Mesendoderm (in vitro differentiated cells): ENCODE measurements at regions not wholly inside any gene's neighbourhood (a gene's known extent, or its start where the extent isn't known, plus 50 kb on each side); places are given as distances from the start of the nearest gene placed in this dataset.
A peak's percentile ranks its signal among the peaks of the same experiment; 100 is the strongest.

Source experiments
- DNase-seq: peaks from one replicate; pipeline ENCODE4 v3.0.0; 2013
- H2AK5ac ChIP-seq: 2 replicates; pipeline ENCODE4 v1.6.1; 2013; ENCODE audit warnings: low read length, inconsistent platforms
- H2BK120ac ChIP-seq: 2 replicates; pipeline ENCODE4 v1.6.1; 2013; ENCODE audit warnings: low read depth, mild to moderate bottlenecking, low read length, moderate library complexity, mixed read lengths
- H2BK15ac ChIP-seq: replicated peaks from 2 replicates; pipeline ENCODE4 v1.6.1; 2013; ENCODE audit warnings: low read depth, mild to moderate bottlenecking, moderate library complexity
- H2BK5ac ChIP-seq: 2 replicates; pipeline ENCODE4 v1.6.1; 2013; ENCODE audit warnings: low read length, inconsistent platforms
- H3K18ac ChIP-seq: 2 replicates; pipeline ENCODE4 v1.6.1; 2013; ENCODE audit warnings: mild to moderate bottlenecking, low read length, mixed read lengths
- H3K23ac ChIP-seq: one replicate; pipeline ENCODE4 v1.6.1; 2013; ENCODE audit warnings: low read length
- H3K27ac ChIP-seq: 2 replicates; pipeline ENCODE4 v1.5.1; 2013; ENCODE audit warnings: low read depth, mild to moderate bottlenecking, inconsistent platforms, low read length, moderate library complexity
- H3K27me3 ChIP-seq: 2 replicates; pipeline ENCODE4 v1.6.1; 2013; ENCODE audit warnings: low read length, control low read depth, mild to moderate bottlenecking, inconsistent platforms; ENCODE audit not compliant: insufficient read depth, poor library complexity
- H3K36me3 ChIP-seq: 2 replicates; pipeline ENCODE4 v1.6.1; 2013; ENCODE audit warnings: low read length, inconsistent platforms; ENCODE audit not compliant: control insufficient read depth, insufficient read depth
- H3K4ac ChIP-seq: one replicate; pipeline ENCODE4 v1.6.1; 2013; ENCODE audit warnings: low read depth, mild to moderate bottlenecking, low read length, moderate library complexity
- H3K4me1 ChIP-seq: 2 replicates; pipeline ENCODE4 v1.6.1; 2013; ENCODE audit warnings: low read depth, low read length, inconsistent platforms; ENCODE audit not compliant: control insufficient read depth
- H3K4me2 ChIP-seq: 2 replicates; pipeline ENCODE4 v1.6.1; 2013; ENCODE audit warnings: low read length
- H3K4me3 ChIP-seq: 2 replicates; pipeline ENCODE4 v1.5.1; 2013; ENCODE audit warnings: mild to moderate bottlenecking, low read length
- H3K56ac ChIP-seq: one replicate; pipeline ENCODE4 v1.6.1; 2013; ENCODE audit warnings: low read length
- H3K79me1 ChIP-seq: 2 replicates; pipeline ENCODE4 v1.6.1; 2013; ENCODE audit warnings: low read length, inconsistent platforms
- H3K79me2 ChIP-seq: 2 replicates; pipeline ENCODE4 v1.6.1; 2013; ENCODE audit warnings: mild to moderate bottlenecking, low read length; ENCODE audit not compliant: control insufficient read depth, insufficient read depth
- H3K9ac ChIP-seq: 2 replicates; pipeline ENCODE4 v1.6.1; 2013; ENCODE audit warnings: low read length, inconsistent platforms
- H4K5ac ChIP-seq: one replicate; pipeline ENCODE4 v1.6.1; 2013; ENCODE audit warnings: low read length
- H4K8ac ChIP-seq: one replicate; pipeline ENCODE4 v1.6.1; 2013; ENCODE audit warnings: low read depth, mild to moderate bottlenecking, control low read depth, low read length, moderate library complexity
- WGBS: extraction: QIAGEN DNeasy Blood & Tissue Kit; methylation state at CpG from one replicate; pipeline ENCODE4 v1.1.7; 2013; ENCODE audit warnings: low lambda C conversion rate, missing lambda C conversion rate; ENCODE audit not compliant: insufficient coverage; ENCODE audit errors: extremely low coverage; 5-methylcytosine and 5-hydroxymethylcytosine counted together

- no peak overlapping the region for H2BK120ac ChIP-seq
- peaks cover 6% of the 10 kb centered on the region for H3K4me1 ChIP-seq
- no peak overlapping the region for H2BK5ac ChIP-seq
- no CpG with 5 or more reads among the region's 5 CpGs for WGBS
- H4K8ac ChIP-seq = no peak overlapping the region
- no peak overlapping the region for H3K9ac ChIP-seq
- H3K36me3 ChIP-seq = no peaks in the 10 kb centered on the region
- H3K4me2 ChIP-seq = no peak overlapping the region
- H3K56ac ChIP-seq = no peak overlapping the region
- H3K27me3 ChIP-seq = no peaks in the 10 kb centered on the region
- H3K79me2 ChIP-seq = no peaks in the 10 kb centered on the region
- no peak overlapping the region for H3K27ac ChIP-seq
- H3K4me3 ChIP-seq = no peak overlapping the region
- H3K18ac ChIP-seq = no peak overlapping the region
- no peak overlapping the region for H2AK5ac ChIP-seq
- H3K4ac ChIP-seq = no peak overlapping the region
- no peaks in the 10 kb centered on the region for H3K79me1 ChIP-seq
- no peak overlapping the region for H3K23ac ChIP-seq
- H2BK15ac ChIP-seq = no peak overlapping the region
- no peak overlapping the region for H4K5ac ChIP-seq
- peak; percentile 73 for DNase-seq
Measured at GRCh38 chr15:47333734-47334133, 383.6 kb upstream of the SEMA6D start.

DNA sequence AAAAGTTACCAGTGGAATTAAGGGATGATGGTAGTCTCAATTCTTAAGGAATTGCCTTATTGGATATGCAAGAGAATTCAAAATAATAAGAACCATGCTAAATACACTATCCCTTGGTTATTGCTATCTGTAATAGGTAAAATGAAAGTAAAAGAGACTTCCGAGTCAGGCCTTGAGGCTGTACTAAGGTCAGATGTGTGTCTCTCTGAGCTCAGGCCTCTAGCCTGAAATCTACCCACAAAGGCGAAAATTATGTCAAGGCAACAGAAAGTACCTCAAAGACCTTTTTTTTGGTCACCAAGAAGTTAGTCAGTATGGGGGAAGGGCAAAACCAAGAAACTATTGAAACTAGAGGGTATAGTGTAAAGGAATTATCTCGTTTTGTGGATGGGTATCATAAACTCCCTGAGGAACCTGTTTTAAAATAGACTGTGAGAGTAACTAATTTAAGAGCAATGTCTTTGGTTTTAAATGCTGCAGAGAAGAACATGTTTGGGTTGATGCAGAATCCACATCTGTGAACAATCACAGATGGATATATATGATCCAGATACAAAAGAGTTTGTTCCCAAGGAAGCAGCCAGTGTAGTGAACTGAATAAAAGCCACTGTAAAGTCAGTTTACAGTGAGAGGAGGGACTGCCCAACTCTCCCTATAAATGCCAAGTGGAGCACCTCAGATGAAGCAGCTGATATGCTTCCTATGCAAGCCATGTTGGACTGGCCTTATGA is 382.3 kb upstream of the SEMA6D start:
- H3K9ac ChIP-seq = no peak overlapping the region
- no peak overlapping the region for H3K4me2 ChIP-seq
- no peak overlapping the region for H4K5ac ChIP-seq
- H3K27ac ChIP-seq = no peak overlapping the region
- no peak overlapping the region for H2AK5ac ChIP-seq
- no peak overlapping the region for H4K8ac ChIP-seq
- H3K79me2 ChIP-seq = no peaks in the 10 kb centered on the region
- H3K56ac ChIP-seq = no peak overlapping the region
- H3K4ac ChIP-seq = no peak overlapping the region
- no CpG with 5 or more reads among the region's 3 CpGs for WGBS
- no peak overlapping the region for H2BK5ac ChIP-seq
- H3K23ac ChIP-seq = no peak overlapping the region
- H3K79me1 ChIP-seq = no peaks in the 10 kb centered on the region
- no peak overlapping the region for H3K4me3 ChIP-seq
- no peak overlapping the region for H2BK15ac ChIP-seq
- no peak overlapping the region for H3K18ac ChIP-seq
- H3K27me3 ChIP-seq = no peaks in the 10 kb centered on the region
- DNase-seq = no peak
- H3K36me3 ChIP-seq = no peaks in the 10 kb centered on the region
- H2BK120ac ChIP-seq = no peak overlapping the region
- H3K4me1 ChIP-seq = peaks cover 6% of the 10 kb centered on the region

GRCh38 chr15:47337106-47337505 is 380.2 kb upstream of the SEMA6D start:
- H3K4ac ChIP-seq = no peak overlapping the region
- no peaks in the 10 kb centered on the region for H3K79me1 ChIP-seq
- WGBS = no CpG with 5 or more reads among the region's 2 CpGs
- no peak overlapping the region for H2BK15ac ChIP-seq
- no peak overlapping the region for H4K8ac ChIP-seq
- H3K27me3 ChIP-seq = no peaks in the 10 kb centered on the region
- H2AK5ac ChIP-seq = no peak overlapping the region
- H3K56ac ChIP-seq = no peak overlapping the region
- no peak overlapping the region for H2BK120ac ChIP-seq
- H3K4me1 ChIP-seq = peaks cover 4% of the 10 kb centered on the region
- H4K5ac ChIP-seq = no peak overlapping the region
- no peak for DNase-seq
- H3K36me3 ChIP-seq = no peaks in the 10 kb centered on the region
- no peak overlapping the region for H3K18ac ChIP-seq
- no peak overlapping the region for H3K23ac ChIP-seq
- H3K27ac ChIP-seq = no peak overlapping the region
- no peak overlapping the region for H2BK5ac ChIP-seq
- H3K79me2 ChIP-seq = no peaks in the 10 kb centered on the region
- H3K4me3 ChIP-seq = no peak overlapping the region
- no peak overlapping the region for H3K4me2 ChIP-seq
- no peak overlapping the region for H3K9ac ChIP-seq

GRCh38 chr15:47337836-47338235 is 379.5 kb upstream of the SEMA6D start:
- WGBS = 100% methylated on average over 1 of the region's 4 CpGs
- Histone ChIP-seq H4K8ac (no peak overlapping the region), H3K4me1 (no peaks in the 10 kb centered on the region), H3K56ac (no peak overlapping the region), H2AK5ac (no peak overlapping the region), H3K36me3 (no peaks in the 10 kb centered on the region), H3K27me3 (no peaks in the 10 kb centered on the region), H3K79me2 (no peaks in the 10 kb centered on the region), H2BK15ac (no peak overlapping the region), H2BK120ac (no peak overlapping the region), H4K5ac (no peak overlapping the region), H3K18ac (no peak overlapping the region), H3K4me3 (no peak overlapping the region), H3K79me1 (no peaks in the 10 kb centered on the region), H3K27ac (no peak overlapping the region), H3K4ac (no peak overlapping the region), H3K23ac (no peak overlapping the region), H3K4me2 (no peak overlapping the region), H2BK5ac (no peak overlapping the region), H3K9ac (no peak overlapping the region)
- DNase-seq = no peak

DNA sequence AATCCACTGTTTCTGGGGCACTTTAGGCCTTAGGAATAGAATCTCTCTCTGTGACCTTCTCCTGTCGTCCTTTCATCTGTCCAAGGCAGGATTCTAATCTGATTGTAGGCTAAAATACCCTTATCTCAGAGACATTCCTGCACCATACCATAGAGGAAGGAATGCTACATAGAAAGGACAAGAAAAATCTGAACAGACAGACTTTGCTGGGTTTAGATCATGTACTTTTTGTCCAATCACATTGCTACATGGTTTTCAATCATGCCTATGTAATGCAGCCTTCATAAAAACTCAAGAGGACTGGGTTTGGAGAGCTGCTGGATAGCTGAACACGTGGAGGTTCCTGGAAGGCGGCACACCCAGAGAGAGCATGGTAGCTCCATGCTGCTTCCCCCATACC is 378.5 kb upstream of the SEMA6D start:
- Histone ChIP-seq H3K23ac (no peak overlapping the region), H2AK5ac (no peak overlapping the region), H3K79me1 (no peaks in the 10 kb centered on the region), H3K9ac (no peak overlapping the region), H2BK15ac (no peak overlapping the region), H3K27me3 (no peaks in the 10 kb centered on the region), H4K8ac (no peak overlapping the region), H2BK5ac (no peak overlapping the region), H4K5ac (no peak overlapping the region), H3K4ac (no peak overlapping the region), H3K56ac (no peak overlapping the region), H3K27ac (no peak overlapping the region), H3K79me2 (no peaks in the 10 kb centered on the region), H3K18ac (no peak overlapping the region), H2BK120ac (no peak overlapping the region), H3K4me3 (no peak overlapping the region), H3K4me2 (no peak overlapping the region), H3K4me1 (no peaks in the 10 kb centered on the region), H3K36me3 (no peaks in the 10 kb centered on the region)
- no peak for DNase-seq
- WGBS = no CpG with 5 or more reads among the region's 3 CpGs
